HG02678 (cell line): ENCODE measurements at regions not wholly inside any gene's neighbourhood (a gene's known extent, or its start where the extent isn't known, plus 50 kb on each side); places are given as distances from the start of the nearest gene placed in this dataset.

Source experiments
- ATAC-seq: cut with Tn5 transposase; IDR thresholded peaks from one replicate; pipeline ENCODE4 v1.9.1; 2021; ENCODE audit warnings: mild to moderate bottlenecking, moderate library complexity; ENCODE audit not compliant: unreplicated experiment

DNA sequence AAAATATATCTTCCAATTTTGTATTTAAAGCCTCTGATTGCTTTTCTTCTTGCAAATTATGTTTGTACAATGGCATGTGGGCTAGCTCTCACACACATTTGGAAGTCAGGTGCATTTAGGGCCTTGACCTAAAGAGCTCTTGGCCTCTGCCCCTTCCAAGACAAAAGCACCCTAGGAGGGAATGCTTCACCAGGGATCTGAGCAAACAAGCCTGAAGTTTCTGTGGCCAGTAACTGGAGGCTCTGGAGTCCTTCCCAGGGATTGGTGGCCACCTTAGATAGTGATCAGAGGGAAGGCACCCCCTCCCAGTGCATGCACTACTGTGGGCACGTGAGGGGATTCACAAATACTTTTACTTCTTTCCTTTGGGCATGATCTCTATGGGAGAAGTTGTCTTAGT is 60.3 kb upstream of the DIPK2B start:
- no peak for ATAC-seq

DNA sequence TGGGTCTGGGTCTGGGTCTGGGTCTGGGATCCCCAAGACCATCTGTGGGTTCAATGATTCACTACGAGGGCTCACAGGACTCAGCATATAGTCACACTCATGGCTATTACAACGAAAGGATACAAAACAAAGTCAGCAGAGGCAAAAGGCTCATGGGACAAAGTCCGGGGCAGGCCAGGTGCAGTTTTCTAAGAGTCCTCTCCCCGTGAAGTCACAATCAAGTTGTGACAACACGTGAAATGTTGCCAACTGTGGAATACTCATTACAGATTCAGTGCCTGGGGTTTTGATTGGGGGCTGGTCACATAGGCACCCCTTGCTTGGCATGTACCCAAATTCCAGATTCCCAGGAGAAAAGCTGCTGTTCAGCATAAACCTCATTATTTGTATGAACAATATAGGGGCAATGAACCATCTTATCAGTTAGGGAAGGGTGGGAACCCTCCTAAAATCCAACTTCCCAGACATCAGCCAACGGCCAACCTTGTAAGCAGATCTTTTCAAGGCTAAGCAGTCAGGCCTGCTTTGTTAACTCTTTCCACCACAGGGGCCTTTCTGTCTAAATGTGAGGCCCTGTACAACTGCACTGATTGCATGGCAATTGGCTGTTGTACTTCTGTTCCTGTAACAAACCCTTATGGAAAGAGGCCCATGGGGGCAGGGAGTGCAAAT is 58.2 kb upstream of the DIPK2B start:
- ATAC-seq, result no peak
